ENCODE measurements at regions not wholly inside any gene's neighbourhood (a gene's known extent, or its start where the extent isn't known, plus 50 kb on each side); places are given as distances from the start of the nearest gene placed in this dataset.

DNA sequence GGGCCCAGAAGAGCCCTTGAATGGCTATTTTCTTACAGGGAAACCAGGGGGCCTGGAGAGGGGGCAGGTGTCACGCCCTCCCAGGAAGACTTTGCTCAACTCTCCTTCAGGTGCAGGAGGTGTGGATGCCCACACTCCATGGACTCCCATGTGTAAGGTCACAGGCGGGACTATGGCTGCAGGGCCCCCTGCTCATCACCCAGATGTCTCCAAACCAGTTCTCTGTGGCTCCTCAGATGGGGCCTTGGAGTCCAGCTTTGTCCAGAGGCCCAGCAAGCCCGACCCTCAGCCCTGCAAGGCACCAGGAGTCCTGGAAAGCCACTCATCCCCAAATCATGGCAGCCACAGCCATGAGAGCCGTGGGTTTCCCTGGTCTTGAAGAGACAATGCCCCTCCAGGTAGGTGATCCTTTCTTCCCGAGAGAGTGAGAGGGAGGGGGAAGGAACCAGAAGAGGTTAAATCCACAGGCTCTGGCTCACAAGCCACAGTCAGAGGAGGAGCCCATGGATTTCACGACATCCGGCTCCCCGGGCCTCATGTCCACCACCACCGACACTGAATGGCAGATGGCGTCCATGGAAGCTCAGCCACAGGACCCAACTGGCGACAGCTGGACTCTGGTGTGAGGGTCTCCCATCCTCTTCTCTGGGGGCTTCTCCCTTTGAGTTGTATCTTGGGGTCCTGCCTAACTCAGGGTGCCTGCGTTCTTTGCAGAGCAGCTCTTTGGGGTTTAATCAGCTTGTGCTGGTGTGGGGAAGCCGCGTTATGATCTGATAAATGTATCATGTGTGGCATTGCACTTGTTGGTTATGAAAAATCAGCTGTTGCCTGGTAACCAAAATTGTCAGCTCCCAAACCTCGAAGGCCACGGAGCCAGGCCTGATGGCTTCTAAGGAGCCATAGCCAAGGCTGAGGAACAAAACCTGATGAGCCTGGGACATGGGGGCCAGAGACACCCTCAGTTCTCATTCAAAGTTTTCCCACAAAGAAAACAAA, 620.4 kb downstream of the BRD1 start:
- Histone ChIP-seq H3K27ac (ENCODE audit: insufficient read depth, low read length) (no peak overlapping the region), H3K23ac (ENCODE audit: low read depth, low read length) (no peak overlapping the region), H3K9me1 (ENCODE audit: insufficient read depth, low read length) (no peaks in the 10 kb centered on the region), H2AK5ac (ENCODE audit: low read depth, low read length) (no peak overlapping the region), H3K9ac (ENCODE audit: low read depth, low read length) (no peak overlapping the region), H4K20me1 (ENCODE audit: insufficient read depth, low read length) (no peaks in the 10 kb centered on the region), H3K4me1 (ENCODE audit: control insufficient read depth, insufficient read depth, low read length) (no peaks in the 10 kb centered on the region), H3K4ac (ENCODE audit: low read depth, low read length) (no peak overlapping the region), H2BK120ac (ENCODE audit: low read depth, low read length) (no peak overlapping the region), H4K8ac (ENCODE audit: low read depth in 2 of 2, low read length in 2 of 2) (no peak overlapping the region), H2BK5ac (ENCODE audit: low read depth, low read length, poor library complexity, severe bottlenecking) (no peak overlapping the region), H2AFZ (replicated peaks; ENCODE audit: low read length, poor library complexity) (no peak overlapping the region), H4K91ac (ENCODE audit: insufficient read depth, low read depth, low read length) (no peak overlapping the region), H2BK15ac (ENCODE audit: low read depth, low read length) (no peak overlapping the region), H2AK9ac (replicated peaks; ENCODE audit: low read depth, low read length, poor library complexity) (no peak overlapping the region), H3K36me3 (ENCODE audit: control insufficient read depth, insufficient read depth, low read length) (no peaks in the 10 kb centered on the region), H2BK20ac (ENCODE audit: low read depth, low read length) (no peak overlapping the region), H3K4me2 (ENCODE audit: low read depth, low read length) (no peak overlapping the region), H3K56ac (ENCODE audit: extremely low read depth, insufficient read depth, low read length) (no peak overlapping the region), H3K14ac (replicated peaks; ENCODE audit: low read depth, low read length) (no peak overlapping the region), H3K79me1 (ENCODE audit: low read depth in 1 of 2, low read length in 2 of 2) (no peaks in the 10 kb centered on the region), H3K4me3 (ENCODE audit: insufficient read depth, low read depth, low read length) (no peak overlapping the region), H4K5ac (ENCODE audit: low read depth, low read length) (no peak overlapping the region), H3K27me3 (ENCODE audit: control insufficient read depth, insufficient read depth, low read length) (no peaks in the 10 kb centered on the region), H3K18ac (ENCODE audit: low read depth, low read length) (no peak overlapping the region), H3K9me3 (ENCODE audit: control insufficient read depth, insufficient read depth, low read length) (peaks cover 74% of the 10 kb centered on the region)
- in situ Hi-C loops (cut with MboI; ENCODE audit: low sequenced_read_pairs) = no loop called here
- ChIA-PET CTCF (no interaction called here), POLR2A (ENCODE audit: unreplicated experiment) (no interaction called here)
- dilution Hi-C loops (cut with HindIII; ENCODE audit: low sequenced_read_pairs, unreplicated experiment) = no loop called here
- ATAC-seq (ENCODE audit: low read depth) = no peak
- intact Hi-C loops (cut with micrococcal nuclease) = no loop called here
- DNase-seq = no peak
- no TSS peak for BruUV-seq (replicated peaks)
- 63% methylated on average over 2 of the region's 16 CpGs; no CpG with 5 or more reads in 1 of the 2 experiments for WGBS, 2 experiments (ENCODE audit: extremely low coverage in 2 of 2, insufficient read length in 1 of 2)
- TF ChIP-seq BHLHE40 (IDR thresholded peaks at IDR 0.05; ENCODE audit: low read depth, low read length) (no peak), MXI1 (IDR thresholded peaks at IDR 0.05; ENCODE audit: borderline replicate concordance, low read depth, low read length) (no peak), MAFK (IDR thresholded peaks at IDR 0.05; ENCODE audit: low read depth, low read length) (no peak), FOS (IDR thresholded peaks at IDR 0.05; ENCODE audit: low read depth, low read length) (no peak), SMC3 (IDR thresholded peaks at IDR 0.05; ENCODE audit: low read depth, low read length) (no peak), CEBPB (IDR thresholded peaks at IDR 0.05; ENCODE audit: low read depth, low read length) (no peak), RCOR1 (IDR thresholded peaks at IDR 0.05; ENCODE audit: insufficient replicate concordance, low read length) (no peak), RAD21 (IDR thresholded peaks at IDR 0.05; ENCODE audit: low read length) (no peak), POLR2A (IDR thresholded peaks at IDR 0.05; ENCODE audit: low read depth, low read length) (no peak), CHD1 (IDR thresholded peaks at IDR 0.05; ENCODE audit: low read depth, low read length) (no peak), NFE2L2 (IDR thresholded peaks at IDR 0.05; ENCODE audit: low read depth, low read length) (no peak), MAZ (IDR thresholded peaks at IDR 0.05; ENCODE audit: borderline replicate concordance, low read depth, low read length) (no peak)
- TF ChIP-seq, protein P1, sequence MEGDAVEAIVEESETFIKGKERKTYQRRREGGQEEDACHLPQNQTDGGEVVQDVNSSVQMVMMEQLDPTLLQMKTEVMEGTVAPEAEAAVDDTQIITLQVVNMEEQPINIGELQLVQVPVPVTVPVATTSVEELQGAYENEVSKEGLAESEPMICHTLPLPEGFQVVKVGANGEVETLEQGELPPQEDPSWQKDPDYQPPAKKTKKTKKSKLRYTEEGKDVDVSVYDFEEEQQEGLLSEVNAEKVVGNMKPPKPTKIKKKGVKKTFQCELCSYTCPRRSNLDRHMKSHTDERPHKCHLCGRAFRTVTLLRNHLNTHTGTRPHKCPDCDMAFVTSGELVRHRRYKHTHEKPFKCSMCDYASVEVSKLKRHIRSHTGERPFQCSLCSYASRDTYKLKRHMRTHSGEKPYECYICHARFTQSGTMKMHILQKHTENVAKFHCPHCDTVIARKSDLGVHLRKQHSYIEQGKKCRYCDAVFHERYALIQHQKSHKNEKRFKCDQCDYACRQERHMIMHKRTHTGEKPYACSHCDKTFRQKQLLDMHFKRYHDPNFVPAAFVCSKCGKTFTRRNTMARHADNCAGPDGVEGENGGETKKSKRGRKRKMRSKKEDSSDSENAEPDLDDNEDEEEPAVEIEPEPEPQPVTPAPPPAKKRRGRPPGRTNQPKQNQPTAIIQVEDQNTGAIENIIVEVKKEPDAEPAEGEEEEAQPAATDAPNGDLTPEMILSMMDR (conservative IDR thresholded peaks at IDR 0.05; ENCODE audit: low read depth, low read length) = no peak
- TF ChIP-seq, protein P2, sequence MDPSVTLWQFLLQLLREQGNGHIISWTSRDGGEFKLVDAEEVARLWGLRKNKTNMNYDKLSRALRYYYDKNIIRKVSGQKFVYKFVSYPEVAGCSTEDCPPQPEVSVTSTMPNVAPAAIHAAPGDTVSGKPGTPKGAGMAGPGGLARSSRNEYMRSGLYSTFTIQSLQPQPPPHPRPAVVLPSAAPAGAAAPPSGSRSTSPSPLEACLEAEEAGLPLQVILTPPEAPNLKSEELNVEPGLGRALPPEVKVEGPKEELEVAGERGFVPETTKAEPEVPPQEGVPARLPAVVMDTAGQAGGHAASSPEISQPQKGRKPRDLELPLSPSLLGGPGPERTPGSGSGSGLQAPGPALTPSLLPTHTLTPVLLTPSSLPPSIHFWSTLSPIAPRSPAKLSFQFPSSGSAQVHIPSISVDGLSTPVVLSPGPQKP (IDR thresholded peaks at IDR 0.05; ENCODE audit: borderline replicate concordance, low read depth, low read length) = no peak
- TF ChIP-seq, protein P3, sequence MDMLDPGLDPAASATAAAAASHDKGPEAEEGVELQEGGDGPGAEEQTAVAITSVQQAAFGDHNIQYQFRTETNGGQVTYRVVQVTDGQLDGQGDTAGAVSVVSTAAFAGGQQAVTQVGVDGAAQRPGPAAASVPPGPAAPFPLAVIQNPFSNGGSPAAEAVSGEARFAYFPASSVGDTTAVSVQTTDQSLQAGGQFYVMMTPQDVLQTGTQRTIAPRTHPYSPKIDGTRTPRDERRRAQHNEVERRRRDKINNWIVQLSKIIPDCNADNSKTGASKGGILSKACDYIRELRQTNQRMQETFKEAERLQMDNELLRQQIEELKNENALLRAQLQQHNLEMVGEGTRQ (IDR thresholded peaks at IDR 0.05; ENCODE audit: low read depth, low read length) = no peak

All from IMR-90 (cell line).